Caco-2 (cell line): ENCODE measurements at regions not wholly inside any gene's neighbourhood (a gene's known extent, or its start where the extent isn't known, plus 50 kb on each side); places are given as distances from the start of the nearest gene placed in this dataset.
A peak's percentile ranks its signal among the peaks of the same experiment; 100 is the strongest.
"Not testable (repeated sequence)": the region's sequence is repeated elsewhere in the genome, so short reads cannot be mapped to it uniquely, and the experiment has no call there.

Experiments
- BruUV-seq: library from RNA; stranded (reverse); fragments of 400-500 nt; replicated peaks from 2 replicates; lab custom pipeline; 2021; lab: Mats Ljungman, UMichigan
- CTCF ChIA-PET: fragments of 300-600 bp; sonication (Branson Sonifier 250); formaldehyde crosslinking; loops from one replicate; lab custom pipeline; 2022; ENCODE audit warnings: antibody characterized with exemption; lab: Charles Lee
- POLR2A ChIA-PET: fragments of 300-600 bp; sonication (Branson Sonifier 250); formaldehyde crosslinking; loops from one replicate; lab custom pipeline; 2022; ENCODE audit warnings: antibody characterized with exemption; lab: Charles Lee
- DNase-seq, 2 experiments: peaks; one replicate each; pipeline versions ENCODE4 v3.0.0 to v3.0.0-alpha.2; 2020 to 2022
- H3K27me3 ChIP-seq: replicated peaks from 2 replicates; pipeline ENCODE4 v1.6.0; 2011; ENCODE audit warnings: low read length; ENCODE audit not compliant: control insufficient read depth, insufficient read depth
- H3K36me3 ChIP-seq: 2 replicates; pipeline ENCODE4 v1.5.1; 2011; ENCODE audit warnings: low read length; ENCODE audit not compliant: control insufficient read depth, insufficient read depth
- H3K4me1 ChIP-seq: fragments of 250-450 bp; sonication (Bioruptor Pico); 2 replicates; pipeline ENCODE4 v1.5.1; 2020; ENCODE audit warnings: mild to moderate bottlenecking
- H3K4me3 ChIP-seq: 2 replicates; pipeline ENCODE4 v1.5.1; 2011; ENCODE audit warnings: low read depth, mild to moderate bottlenecking, control low read depth, low read length
- H3K9me3 ChIP-seq: fragments of 250-450 bp; sonication (Bioruptor Pico); 2 replicates; pipeline ENCODE4 v1.5.1; 2020; ENCODE audit warnings: mild to moderate bottlenecking, moderate library complexity
- H3K27ac Mint-ChIP-seq: one replicate; pipeline ENCODE4 v1.8.0; 2022; ENCODE audit warnings: mixed read lengths; ENCODE audit not compliant: unreplicated experiment
- H3K27me3 Mint-ChIP-seq: one replicate; pipeline ENCODE4 v1.8.0; 2022; ENCODE audit warnings: mixed read lengths; ENCODE audit not compliant: insufficient read depth, unreplicated experiment
- H3K36me3 Mint-ChIP-seq: one replicate; pipeline ENCODE4 v1.8.0; 2022; ENCODE audit warnings: mild to moderate bottlenecking, mixed read lengths; ENCODE audit not compliant: insufficient read depth, unreplicated experiment
- H3K4me1 Mint-ChIP-seq: one replicate; pipeline ENCODE4 v1.8.0; 2022; ENCODE audit warnings: low read depth, mixed read lengths; ENCODE audit not compliant: unreplicated experiment
- H3K4me3 Mint-ChIP-seq: one replicate; pipeline ENCODE4 v1.8.0; 2022; ENCODE audit warnings: mild to moderate bottlenecking, moderate library complexity, mixed read lengths; ENCODE audit not compliant: unreplicated experiment
- H3K9me3 Mint-ChIP-seq: one replicate; pipeline ENCODE4 v1.8.0; 2022; ENCODE audit warnings: mixed read lengths; ENCODE audit not compliant: unreplicated experiment
- CTCF ChIP-seq, 2 experiments: fragments of 200-600 bp in 1 of 2; IDR thresholded peaks; 1 replicate in 1 of 2; 2 replicates in 1 of 2; pipeline versions ENCODE4 v1.5.1 to v1.8.0; 2011 to 2022; ENCODE audit warnings: antibody characterized with exemption in 1 of 2, control low read depth in 1 of 2, inconsistent platforms in 1 of 2, low read depth in 1 of 2, low read length in 1 of 2, mild to moderate bottlenecking in 1 of 2, moderate library complexity in 1 of 2; ENCODE audit not compliant: insufficient read depth in 1 of 2, severe bottlenecking in 1 of 2, unreplicated experiment in 1 of 2
- intact Hi-C: fragments of 100-400 bp; cut with micrococcal nuclease; formaldehyde crosslinking; loops from one replicate; pipeline ENCODE4 v1.10.0; 2022; ENCODE audit not compliant: unreplicated experiment

DNA sequence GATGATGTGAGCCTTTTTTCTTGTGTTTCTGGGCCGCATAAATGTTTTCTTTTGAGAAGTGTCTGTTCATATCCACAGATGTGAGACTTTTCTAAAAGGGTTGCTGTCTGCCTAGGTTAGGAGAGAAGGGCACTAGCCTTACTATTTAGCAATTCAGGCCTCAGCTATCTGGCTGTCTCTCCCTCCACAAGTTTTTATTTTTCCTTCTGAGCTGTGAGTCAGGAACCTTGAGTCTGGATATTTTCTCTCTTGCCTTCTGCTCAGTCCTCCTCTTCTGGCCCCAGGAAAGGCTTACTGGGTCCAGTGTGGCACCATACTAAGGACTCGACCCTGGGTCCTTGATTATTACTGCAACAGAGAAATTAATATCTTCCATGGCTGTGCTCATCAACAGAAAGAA is 187.6 kb downstream of the CSNK1G3 start:
- ChIA-PET CTCF (no interaction called here), POLR2A (no interaction called here)
- no peak for DNase-seq
- H3K36me3 Mint-ChIP-seq = no peaks in the 10 kb centered on the region
- H3K4me1 ChIP-seq = no peaks in the 10 kb centered on the region
- no peak overlapping the region for H3K27ac Mint-ChIP-seq
- no peaks in the 10 kb centered on the region for H3K27me3 Mint-ChIP-seq
- H3K4me3 ChIP-seq = no peak overlapping the region
- no peaks in the 10 kb centered on the region for H3K9me3 Mint-ChIP-seq
- H3K36me3 ChIP-seq = no peaks in the 10 kb centered on the region
- intact Hi-C loops = no loop called here
- H3K9me3 ChIP-seq = no peaks in the 10 kb centered on the region
- H3K4me3 Mint-ChIP-seq = no peak overlapping the region
- no TSS peak for BruUV-seq
- TF ChIP-seq CTCF (IDR thresholded peaks at IDR 0.05; ENCODE audit: insufficient read depth in 1 of 2, low read depth in 1 of 2, low read length in 1 of 2, severe bottlenecking in 1 of 2, unreplicated experiment in 1 of 2) = no peak
- no peaks in the 10 kb centered on the region for H3K4me1 Mint-ChIP-seq
- no peaks in the 10 kb centered on the region; the same call in 1 of the 2 replicates for H3K27me3 ChIP-seq

- BruUV-seq, POLR2A ChIA-PET, H3K36me3 Mint-ChIP-seq, DNase-seq, H3K4me1 ChIP-seq, H3K27ac Mint-ChIP-seq, H3K9me3 ChIP-seq, H3K4me3 Mint-ChIP-seq, CTCF ChIA-PET, H3K4me3 ChIP-seq, intact Hi-C loops, H3K4me1 Mint-ChIP-seq, H3K36me3 ChIP-seq, H3K27me3 Mint-ChIP-seq, H3K27me3 ChIP-seq, H3K9me3 Mint-ChIP-seq: not testable (repeated sequence)
Measured at GRCh38 chr5:123698937-123699336, 187.0 kb downstream of the CSNK1G3 start.

DNA sequence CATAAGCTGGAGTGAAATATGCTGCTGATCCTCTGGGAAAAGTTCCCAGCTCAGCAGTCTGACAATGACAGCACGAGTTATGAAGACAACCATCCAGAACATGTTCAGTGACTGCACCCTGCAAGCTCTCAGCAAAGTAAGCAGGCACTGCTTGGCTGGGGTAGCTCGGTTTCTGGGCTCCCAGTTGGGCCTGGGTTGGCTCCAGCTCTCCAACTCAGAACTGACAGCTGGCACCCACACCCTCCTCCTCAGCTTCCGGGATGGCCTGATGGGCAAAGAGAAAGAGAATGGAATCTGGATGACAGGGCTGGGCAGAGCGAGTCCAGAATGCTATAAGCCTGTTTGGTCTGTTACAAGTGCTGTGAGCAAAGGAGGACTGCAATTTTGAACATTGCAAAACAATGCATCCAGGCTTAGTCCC is 185.0 kb downstream of the CSNK1G3 start:
- peak in 1 of 2 experiments; percentile 2 for DNase-seq

More for the DNA sequence above, 185.0 kb downstream of the CSNK1G3 start:
- Histone ChIP-seq H3K4me3 (no peak overlapping the region), H3K27me3 (no peaks in the 10 kb centered on the region; the same call in 1 of the 2 replicates), H3K4me1 (no peaks in the 10 kb centered on the region), H3K36me3 (no peaks in the 10 kb centered on the region), H3K9me3 (no peaks in the 10 kb centered on the region)
- no peaks in the 10 kb centered on the region for H3K27me3 Mint-ChIP-seq
- no peak overlapping the region for H3K4me3 Mint-ChIP-seq
- H3K27ac Mint-ChIP-seq = no peak overlapping the region
- no peak for TF ChIP-seq CTCF (IDR thresholded peaks at IDR 0.05; ENCODE audit: insufficient read depth in 1 of 2, low read depth in 1 of 2, low read length in 1 of 2, severe bottlenecking in 1 of 2, unreplicated experiment in 1 of 2)
- no peaks in the 10 kb centered on the region for H3K36me3 Mint-ChIP-seq
- POLR2A ChIA-PET = no interaction called here
- H3K9me3 Mint-ChIP-seq = no peaks in the 10 kb centered on the region
- intact Hi-C loops = no loop called here
- no peaks in the 10 kb centered on the region for H3K4me1 Mint-ChIP-seq
- no TSS peak for BruUV-seq
- CTCF ChIA-PET = no interaction called here
